T-helper 1 cell treated with Interleukin-12 subunit alpha and Interleukin-12 subunit beta and Interleukin-4 antibody, amounts not matched to agents 30 μg/mL and 1 μg/mL, for 36 hours (primary cell): ENCODE measurements at regions not wholly inside any gene's neighbourhood (a gene's known extent, or its start where the extent isn't known, plus 50 kb on each side); places are given as distances from the start of the nearest gene placed in this dataset.

Experiments
- H3K27ac Mint-ChIP-seq: one replicate; pipeline ENCODE4 v1.8.0; 2021; ENCODE audit warnings: mild to moderate bottlenecking, mixed read lengths
- H3K27me3 Mint-ChIP-seq: one replicate; pipeline ENCODE4 v1.8.0; 2021; ENCODE audit warnings: low read depth, mixed read lengths
- H3K36me3 Mint-ChIP-seq: one replicate; pipeline ENCODE4 v1.8.0; 2021; ENCODE audit warnings: low read depth, mixed read lengths
- H3K4me1 Mint-ChIP-seq: one replicate; pipeline ENCODE4 v1.8.0; 2021; ENCODE audit warnings: low read depth, mixed read lengths
- H3K4me3 Mint-ChIP-seq: one replicate; pipeline ENCODE4 v1.8.0; 2021; ENCODE audit warnings: mild to moderate bottlenecking, moderate library complexity, mixed read lengths
- H3K9me3 Mint-ChIP-seq: one replicate; pipeline ENCODE4 v1.8.0; 2021; ENCODE audit warnings: mixed read lengths

- no peaks in the 10 kb centered on the region for H3K4me1 Mint-ChIP-seq
- no peak overlapping the region for H3K4me3 Mint-ChIP-seq
- no peaks in the 10 kb centered on the region for H3K27me3 Mint-ChIP-seq
- no peaks in the 10 kb centered on the region for H3K36me3 Mint-ChIP-seq
- no peak overlapping the region for H3K27ac Mint-ChIP-seq
- H3K9me3 Mint-ChIP-seq: no peaks in the 10 kb centered on the region
Observed at GRCh38 chr7:47040795-47041347, 541.0 kb downstream of the TNS3 start.

- H3K27me3 Mint-ChIP-seq: no peaks in the 10 kb centered on the region
- H3K4me3 Mint-ChIP-seq: no peak overlapping the region
- no peak overlapping the region for H3K27ac Mint-ChIP-seq
- no peaks in the 10 kb centered on the region for H3K36me3 Mint-ChIP-seq
- no peaks in the 10 kb centered on the region for H3K9me3 Mint-ChIP-seq
- no peaks in the 10 kb centered on the region for H3K4me1 Mint-ChIP-seq
Observed at GRCh38 chr7:47039904-47040303, 542.0 kb downstream of the TNS3 start.

- Mint-ChIP-seq H3K4me1 (no peaks in the 10 kb centered on the region), H3K36me3 (no peaks in the 10 kb centered on the region), H3K27ac (no peak overlapping the region), H3K9me3 (no peaks in the 10 kb centered on the region), H3K27me3 (no peaks in the 10 kb centered on the region), H3K4me3 (no peak overlapping the region)
Observed at GRCh38 chr7:47039089-47039648, 542.7 kb downstream of the TNS3 start.

- no peak overlapping the region for H3K27ac Mint-ChIP-seq
- H3K4me1 Mint-ChIP-seq: no peaks in the 10 kb centered on the region
- H3K4me3 Mint-ChIP-seq: no peak overlapping the region
- no peaks in the 10 kb centered on the region for H3K27me3 Mint-ChIP-seq
- no peaks in the 10 kb centered on the region for H3K36me3 Mint-ChIP-seq
- H3K9me3 Mint-ChIP-seq: no peaks in the 10 kb centered on the region
Observed at GRCh38 chr7:47038621-47039020, 543.3 kb downstream of the TNS3 start.

GRCh38 chr7:47037607-47038006, 544.3 kb downstream of the TNS3 start:
- Mint-ChIP-seq H3K27ac (no peak overlapping the region), H3K4me1 (no peaks in the 10 kb centered on the region), H3K4me3 (no peak overlapping the region), H3K9me3 (no peaks in the 10 kb centered on the region), H3K36me3 (no peaks in the 10 kb centered on the region), H3K27me3 (no peaks in the 10 kb centered on the region)

GRCh38 chr7:47036909-47037308, 545.0 kb downstream of the TNS3 start:
- no peak overlapping the region for H3K4me3 Mint-ChIP-seq
- H3K27me3 Mint-ChIP-seq: no peaks in the 10 kb centered on the region
- no peaks in the 10 kb centered on the region for H3K9me3 Mint-ChIP-seq
- no peaks in the 10 kb centered on the region for H3K36me3 Mint-ChIP-seq
- no peaks in the 10 kb centered on the region for H3K4me1 Mint-ChIP-seq
- no peak overlapping the region for H3K27ac Mint-ChIP-seq

- no peaks in the 10 kb centered on the region for H3K27me3 Mint-ChIP-seq
- no peak overlapping the region for H3K4me3 Mint-ChIP-seq
- H3K4me1 Mint-ChIP-seq: no peaks in the 10 kb centered on the region
- no peaks in the 10 kb centered on the region for H3K36me3 Mint-ChIP-seq
- no peaks in the 10 kb centered on the region for H3K9me3 Mint-ChIP-seq
- no peak overlapping the region for H3K27ac Mint-ChIP-seq
Observed at GRCh38 chr7:47035522-47035921, 546.4 kb downstream of the TNS3 start.

GRCh38 chr7:47034180-47034579, 547.7 kb downstream of the TNS3 start:
- H3K36me3 Mint-ChIP-seq: no peaks in the 10 kb centered on the region
- H3K4me3 Mint-ChIP-seq: no peak overlapping the region
- no peaks in the 10 kb centered on the region for H3K4me1 Mint-ChIP-seq
- H3K27me3 Mint-ChIP-seq: no peaks in the 10 kb centered on the region
- H3K9me3 Mint-ChIP-seq: no peaks in the 10 kb centered on the region
- no peak overlapping the region for H3K27ac Mint-ChIP-seq

- Mint-ChIP-seq H3K4me1 (no peaks in the 10 kb centered on the region), H3K4me3 (no peak overlapping the region), H3K9me3 (no peaks in the 10 kb centered on the region), H3K36me3 (no peaks in the 10 kb centered on the region), H3K27ac (no peak overlapping the region), H3K27me3 (no peaks in the 10 kb centered on the region)
Observed at GRCh38 chr7:47032536-47032908, 549.4 kb downstream of the TNS3 start.

- H3K27ac Mint-ChIP-seq: no peak overlapping the region
- H3K36me3 Mint-ChIP-seq: no peaks in the 10 kb centered on the region
- no peaks in the 10 kb centered on the region for H3K4me1 Mint-ChIP-seq
- H3K4me3 Mint-ChIP-seq: no peak overlapping the region
- no peaks in the 10 kb centered on the region for H3K27me3 Mint-ChIP-seq
- no peaks in the 10 kb centered on the region for H3K9me3 Mint-ChIP-seq
Observed at GRCh38 chr7:47031786-47032535, 550.0 kb downstream of the TNS3 start.

- Mint-ChIP-seq H3K4me1 (no peaks in the 10 kb centered on the region), H3K36me3 (no peaks in the 10 kb centered on the region), H3K27me3 (no peaks in the 10 kb centered on the region), H3K4me3 (no peak overlapping the region), H3K9me3 (no peaks in the 10 kb centered on the region), H3K27ac (no peak overlapping the region)
Observed at GRCh38 chr7:47028284-47028683, 553.6 kb downstream of the TNS3 start.

- H3K36me3 Mint-ChIP-seq: no peaks in the 10 kb centered on the region
- H3K4me1 Mint-ChIP-seq: no peaks in the 10 kb centered on the region
- no peak overlapping the region for H3K4me3 Mint-ChIP-seq
- H3K27ac Mint-ChIP-seq: no peak overlapping the region
- no peaks in the 10 kb centered on the region for H3K9me3 Mint-ChIP-seq
- H3K27me3 Mint-ChIP-seq: no peaks in the 10 kb centered on the region
Observed at GRCh38 chr7:47027695-47028240, 554.1 kb downstream of the TNS3 start.

GRCh38 chr7:47026780-47027361, 555.0 kb downstream of the TNS3 start:
- no peaks in the 10 kb centered on the region for H3K4me1 Mint-ChIP-seq
- no peaks in the 10 kb centered on the region for H3K9me3 Mint-ChIP-seq
- no peaks in the 10 kb centered on the region for H3K36me3 Mint-ChIP-seq
- H3K27ac Mint-ChIP-seq: no peak overlapping the region
- H3K4me3 Mint-ChIP-seq: no peak overlapping the region
- no peaks in the 10 kb centered on the region for H3K27me3 Mint-ChIP-seq

GRCh38 chr7:47024991-47025390, 556.9 kb downstream of the TNS3 start:
- no peaks in the 10 kb centered on the region for H3K4me1 Mint-ChIP-seq
- no peak overlapping the region for H3K27ac Mint-ChIP-seq
- no peaks in the 10 kb centered on the region for H3K27me3 Mint-ChIP-seq
- H3K36me3 Mint-ChIP-seq: no peaks in the 10 kb centered on the region
- no peaks in the 10 kb centered on the region for H3K9me3 Mint-ChIP-seq
- H3K4me3 Mint-ChIP-seq: no peak overlapping the region

- H3K9me3 Mint-ChIP-seq: no peaks in the 10 kb centered on the region
- H3K27me3 Mint-ChIP-seq: no peaks in the 10 kb centered on the region
- H3K36me3 Mint-ChIP-seq: no peaks in the 10 kb centered on the region
- no peak overlapping the region for H3K27ac Mint-ChIP-seq
- H3K4me3 Mint-ChIP-seq: no peak overlapping the region
- H3K4me1 Mint-ChIP-seq: no peaks in the 10 kb centered on the region
Observed at GRCh38 chr7:47008461-47008860, 573.5 kb downstream of the TNS3 start.
